ENCODE measurements at regions not wholly inside any gene's neighbourhood (a gene's known extent, or its start where the extent isn't known, plus 50 kb on each side); places are given as distances from the start of the nearest gene placed in this dataset.

DNA sequence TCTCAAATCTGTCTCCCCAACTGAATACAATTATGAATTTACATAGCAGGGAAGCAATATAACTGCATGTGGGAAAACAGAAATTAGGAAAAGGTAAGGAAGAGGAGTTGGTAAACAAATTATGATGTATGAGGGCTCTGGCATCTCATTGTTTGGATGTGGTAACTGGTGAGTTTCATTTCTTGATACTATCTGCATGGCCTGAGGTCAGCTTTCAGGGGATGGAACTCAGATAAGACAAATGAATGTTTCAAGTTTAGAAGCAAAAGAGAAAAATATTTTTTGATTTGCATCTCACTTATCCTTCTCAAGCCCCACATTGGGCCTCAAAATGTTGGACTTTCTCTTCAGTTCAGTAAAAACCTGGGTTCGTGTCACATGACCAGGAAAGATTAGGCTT, 302.2 kb upstream of the GJE1 start:
- TF ChIP-seq, protein P1, sequence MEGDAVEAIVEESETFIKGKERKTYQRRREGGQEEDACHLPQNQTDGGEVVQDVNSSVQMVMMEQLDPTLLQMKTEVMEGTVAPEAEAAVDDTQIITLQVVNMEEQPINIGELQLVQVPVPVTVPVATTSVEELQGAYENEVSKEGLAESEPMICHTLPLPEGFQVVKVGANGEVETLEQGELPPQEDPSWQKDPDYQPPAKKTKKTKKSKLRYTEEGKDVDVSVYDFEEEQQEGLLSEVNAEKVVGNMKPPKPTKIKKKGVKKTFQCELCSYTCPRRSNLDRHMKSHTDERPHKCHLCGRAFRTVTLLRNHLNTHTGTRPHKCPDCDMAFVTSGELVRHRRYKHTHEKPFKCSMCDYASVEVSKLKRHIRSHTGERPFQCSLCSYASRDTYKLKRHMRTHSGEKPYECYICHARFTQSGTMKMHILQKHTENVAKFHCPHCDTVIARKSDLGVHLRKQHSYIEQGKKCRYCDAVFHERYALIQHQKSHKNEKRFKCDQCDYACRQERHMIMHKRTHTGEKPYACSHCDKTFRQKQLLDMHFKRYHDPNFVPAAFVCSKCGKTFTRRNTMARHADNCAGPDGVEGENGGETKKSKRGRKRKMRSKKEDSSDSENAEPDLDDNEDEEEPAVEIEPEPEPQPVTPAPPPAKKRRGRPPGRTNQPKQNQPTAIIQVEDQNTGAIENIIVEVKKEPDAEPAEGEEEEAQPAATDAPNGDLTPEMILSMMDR (IDR thresholded peaks at IDR 0.05): no peak
- TF ChIP-seq POLR2A (IDR thresholded peaks at IDR 0.05): no peak
